ENCODE measurements at regions not wholly inside any gene's neighbourhood (a gene's known extent, or its start where the extent isn't known, plus 50 kb on each side); places are given as distances from the start of the nearest gene placed in this dataset.

DNA sequence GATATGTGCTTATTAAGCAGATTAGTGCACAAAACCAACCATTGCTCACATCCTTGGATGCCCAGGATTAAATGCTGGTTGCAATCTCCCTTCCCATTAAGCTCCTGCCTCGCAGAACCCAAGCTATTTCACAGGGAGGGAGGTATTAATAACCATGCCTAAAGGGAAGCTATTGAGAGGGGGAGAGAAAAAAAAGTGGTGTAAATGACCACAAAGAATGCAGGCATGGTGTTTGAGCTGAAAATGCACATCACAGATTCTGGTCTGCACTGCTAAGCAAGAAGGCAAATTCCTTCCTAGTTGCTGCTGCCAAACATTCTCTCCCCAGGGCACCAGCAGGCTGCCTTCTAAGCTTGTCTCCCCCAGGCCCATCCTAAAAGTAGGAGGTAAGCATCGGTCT is 92.0 kb upstream of the ISX start:
- H3K27ac ChIP-seq: no peak overlapping the region
- TF ChIP-seq, protein P1, sequence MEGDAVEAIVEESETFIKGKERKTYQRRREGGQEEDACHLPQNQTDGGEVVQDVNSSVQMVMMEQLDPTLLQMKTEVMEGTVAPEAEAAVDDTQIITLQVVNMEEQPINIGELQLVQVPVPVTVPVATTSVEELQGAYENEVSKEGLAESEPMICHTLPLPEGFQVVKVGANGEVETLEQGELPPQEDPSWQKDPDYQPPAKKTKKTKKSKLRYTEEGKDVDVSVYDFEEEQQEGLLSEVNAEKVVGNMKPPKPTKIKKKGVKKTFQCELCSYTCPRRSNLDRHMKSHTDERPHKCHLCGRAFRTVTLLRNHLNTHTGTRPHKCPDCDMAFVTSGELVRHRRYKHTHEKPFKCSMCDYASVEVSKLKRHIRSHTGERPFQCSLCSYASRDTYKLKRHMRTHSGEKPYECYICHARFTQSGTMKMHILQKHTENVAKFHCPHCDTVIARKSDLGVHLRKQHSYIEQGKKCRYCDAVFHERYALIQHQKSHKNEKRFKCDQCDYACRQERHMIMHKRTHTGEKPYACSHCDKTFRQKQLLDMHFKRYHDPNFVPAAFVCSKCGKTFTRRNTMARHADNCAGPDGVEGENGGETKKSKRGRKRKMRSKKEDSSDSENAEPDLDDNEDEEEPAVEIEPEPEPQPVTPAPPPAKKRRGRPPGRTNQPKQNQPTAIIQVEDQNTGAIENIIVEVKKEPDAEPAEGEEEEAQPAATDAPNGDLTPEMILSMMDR (conservative IDR thresholded peaks at IDR 0.05): no peak

DNA sequence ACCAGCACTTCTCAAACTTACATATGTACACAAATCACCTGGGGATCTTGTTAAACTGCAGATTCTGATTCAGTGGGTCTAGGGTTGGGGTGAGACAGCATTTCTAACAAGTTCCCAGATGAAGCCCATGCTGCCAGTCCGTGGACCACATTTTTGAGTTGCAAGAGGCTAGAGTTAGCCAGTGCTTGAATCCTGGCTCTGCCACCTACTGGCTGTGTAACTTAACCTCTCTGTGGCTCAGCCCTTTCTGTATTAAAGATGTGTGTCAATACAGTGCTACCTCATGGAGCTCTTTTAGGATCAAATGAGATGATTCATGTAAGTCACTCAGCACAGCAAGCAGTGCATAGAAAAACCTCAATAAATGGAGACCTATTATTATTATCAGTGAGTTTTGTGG is 90.2 kb upstream of the ISX start:
- H3K27ac ChIP-seq: no peak overlapping the region
- TF ChIP-seq, protein P1 (conservative IDR thresholded peaks at IDR 0.05): peak; percentile 52

DNA sequence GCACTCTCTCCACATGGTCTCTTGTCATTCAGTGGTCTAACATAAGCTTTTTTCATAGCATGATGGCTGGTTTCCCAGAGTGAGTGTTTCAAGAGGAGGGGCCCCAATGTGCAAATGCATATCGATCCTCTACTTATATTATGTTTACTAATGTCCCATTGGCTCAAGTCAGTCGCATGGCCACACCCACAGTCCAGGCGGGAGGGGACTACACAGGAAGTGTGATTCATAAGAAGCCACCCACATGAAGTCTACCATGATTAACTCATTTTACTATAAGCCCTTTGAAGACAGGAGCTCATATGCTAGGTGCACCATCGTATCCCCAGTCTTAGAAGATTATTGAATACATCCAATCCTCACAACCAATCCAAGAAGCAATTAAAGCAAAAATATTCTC is 89.5 kb upstream of the ISX start:
- TF ChIP-seq, protein P1 (conservative IDR thresholded peaks at IDR 0.05): no peak
- no peak overlapping the region for H3K27ac ChIP-seq

DNA sequence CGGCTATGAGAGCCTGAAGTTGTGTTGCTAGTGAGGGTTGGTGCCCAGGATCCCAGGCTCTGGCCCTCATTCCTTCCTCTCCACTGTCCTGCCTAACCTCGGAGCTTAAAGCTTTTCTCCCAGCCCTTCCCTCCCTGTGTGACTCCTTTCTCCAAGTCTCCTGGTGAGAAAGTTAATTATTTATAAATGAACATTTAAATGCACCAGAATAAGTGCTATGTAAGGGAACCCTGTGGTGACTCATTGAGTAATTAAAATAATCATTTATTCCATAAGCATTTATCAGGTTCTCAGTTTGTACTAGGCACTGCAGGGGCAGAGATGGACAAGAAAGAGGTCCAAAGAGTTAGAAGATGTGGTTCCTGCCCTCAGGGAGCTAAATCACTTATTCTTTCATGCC is 89.1 kb upstream of the ISX start:
- no peak overlapping the region for H3K27ac ChIP-seq
- TF ChIP-seq, protein P1 (conservative IDR thresholded peaks at IDR 0.05): no peak

- H3K27ac ChIP-seq: no peak overlapping the region
- TF ChIP-seq, protein P1 (conservative IDR thresholded peaks at IDR 0.05): no peak
These were observed 79.4 kb upstream of the ISX start for GRCh38 chr22:34986523-34986922.

DNA sequence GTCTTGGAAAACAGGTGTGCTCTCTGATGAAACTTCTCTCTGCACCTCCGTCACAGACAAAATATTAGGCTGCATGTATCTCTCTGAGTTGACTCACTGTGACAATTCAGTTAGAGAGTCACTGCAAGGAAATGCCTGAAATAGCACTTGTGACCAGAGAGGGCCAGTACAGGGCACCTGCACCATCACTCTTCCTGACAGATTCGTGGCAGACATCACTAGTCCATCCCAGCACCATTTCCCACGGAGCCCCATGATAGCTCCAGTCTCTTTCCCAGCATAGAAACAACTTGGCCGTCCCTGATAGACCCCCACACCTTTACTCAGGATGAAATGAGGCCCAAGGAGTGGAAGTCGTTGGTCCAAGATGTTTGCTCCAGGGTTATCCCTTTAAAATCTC is 73.3 kb upstream of the ISX start:
- TF ChIP-seq, protein P1 (conservative IDR thresholded peaks at IDR 0.05): no peak
- H3K27ac ChIP-seq: no peak overlapping the region

DNA sequence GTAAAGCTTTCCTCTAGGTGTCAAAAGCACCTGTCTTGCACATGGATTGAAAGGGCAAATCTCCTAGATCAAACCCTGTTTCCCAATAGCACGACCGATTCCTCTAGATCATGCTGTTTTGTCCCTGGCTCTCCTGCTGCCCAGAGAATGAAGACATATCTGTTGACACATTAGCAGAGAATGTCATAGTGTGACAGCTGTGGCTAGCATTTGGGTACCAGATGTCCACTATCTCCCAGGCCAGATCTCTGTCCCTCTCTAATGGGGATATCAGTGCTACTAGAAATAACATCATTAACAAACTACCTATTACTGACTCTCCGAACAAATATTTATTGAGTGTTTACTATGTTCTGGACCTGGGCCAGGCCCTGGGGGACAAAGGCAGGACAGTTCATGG is 72.4 kb upstream of the ISX start:
- H3K27ac ChIP-seq: no peak overlapping the region
- TF ChIP-seq, protein P1 (conservative IDR thresholded peaks at IDR 0.05): no peak
